Gastrocnemius medialis (tissue), 4 donors: ENCODE measurements at regions not wholly inside any gene's neighbourhood (a gene's known extent, or its start where the extent isn't known, plus 50 kb on each side); places are given as distances from the start of the nearest gene placed in this dataset.

Experiments used
- ATAC-seq, 2 donors: fragments of 150-250 bp; one replicate each; pipeline ENCODE4 v1.9.1; 2016
- DNase-seq, 2 donors: peaks; one replicate each; pipeline ENCODE4 v3.0.0-alpha.2; 2019
- H3K27ac ChIP-seq, 4 donors: fragments of 200-600 bp; sonication (generic); 1 replicate in 1 of 4; 2 replicates in 3 of 4; pipeline ENCODE4 v1.5.1; 2016 to 2018; ENCODE audit warnings: mild to moderate bottlenecking in 2 of 4, moderate library complexity in 1 of 4
- H3K27me3 ChIP-seq, 3 donors: fragments of 200-600 bp; sonication (generic) in 2 of 3; 1 replicate in 1 of 3; 2 replicates in 2 of 3; pipeline versions ENCODE4 v1.5.1 to v1.6.0; 2016 to 2019; ENCODE audit warnings: mild to moderate bottlenecking in 1 of 3, moderate library complexity in 1 of 3
- H3K36me3 ChIP-seq, 2 donors: fragments of 200-600 bp; sonication (generic) in 1 of 2; one replicate each; pipeline ENCODE4 v1.5.1; 2017 to 2018
- H3K4me1 ChIP-seq, 2 donors: fragments of 200-600 bp; sonication (generic) in 1 of 2; one replicate each; pipeline ENCODE4 v1.5.1; 2016 to 2017; ENCODE audit warnings: mild to moderate bottlenecking in 2 of 2
- H3K4me3 ChIP-seq, 4 donors: fragments of 200-600 bp; sonication (generic) in 3 of 4; 1 replicate in 1 of 4; 2 replicates in 3 of 4; pipeline ENCODE4 v1.5.1; 2016 to 2019; ENCODE audit warnings: mild to moderate bottlenecking in 2 of 4
- H3K9me3 ChIP-seq, 3 donors: fragments of 200-600 bp; sonication (generic) in 2 of 3; 1 replicate in 1 of 3; 2 replicates in 2 of 3; pipeline ENCODE4 v1.5.1; 2016 to 2019
- POLR2A ChIP-seq, 2 donors: fragments of 450-650 bp; IDR thresholded peaks; one replicate each; pipeline ENCODE4 v1.6.1; 2017; ENCODE audit warnings: antibody characterized with exemption in 2 of 2, mild to moderate bottlenecking in 2 of 2, moderate library complexity in 2 of 2
- in situ Hi-C, 4 donors: fragments of 200-750 bp; cut with MboI; loops; one replicate each; pipeline versions ENCODE4 v1.15.0 to v1.8.0; 2017; ENCODE audit warnings: low sequenced_read_pairs in 4 of 4
- intact Hi-C: fragments of 100-400 bp; cut with DNase I; formaldehyde crosslinking; loops from one replicate; pipeline ENCODE4 v1.15.1; 2023; ENCODE audit warnings: low total_unique reads
- TF ChIP-seq, protein P1 (sequence below), 5 experiments: fragments of 450-650 bp in 3 of 5; fragments of 200-600 bp in 2 of 5; sonication (generic) in 2 of 5; IDR thresholded peaks in 4 of 5; conservative IDR thresholded peaks in 1 of 5; 1 replicate in 4 of 5; 2 replicates in 1 of 5; pipeline ENCODE4 v1.5.1; 2016 to 2019; ENCODE audit warnings: antibody characterized with exemption in 5 of 5, mild to moderate bottlenecking in 3 of 5, moderate library complexity in 3 of 5

GRCh38 chr9:38333047-38333446 lies 59.5 kb upstream of the ALDH1B1 start:
- intact Hi-C loops (no loop called here), in situ Hi-C loops (no loop called here)
- no peaks in the 10 kb centered on the region for H3K27me3 ChIP-seq
- H3K36me3 ChIP-seq = no peaks in the 10 kb centered on the region
- no peaks in the 10 kb centered on the region for H3K9me3 ChIP-seq
- no peak overlapping the region for H3K27ac ChIP-seq
- H3K4me3 ChIP-seq = no peak overlapping the region
- no peak for ATAC-seq
- DNase-seq = no peak
- TF ChIP-seq, protein P1, sequence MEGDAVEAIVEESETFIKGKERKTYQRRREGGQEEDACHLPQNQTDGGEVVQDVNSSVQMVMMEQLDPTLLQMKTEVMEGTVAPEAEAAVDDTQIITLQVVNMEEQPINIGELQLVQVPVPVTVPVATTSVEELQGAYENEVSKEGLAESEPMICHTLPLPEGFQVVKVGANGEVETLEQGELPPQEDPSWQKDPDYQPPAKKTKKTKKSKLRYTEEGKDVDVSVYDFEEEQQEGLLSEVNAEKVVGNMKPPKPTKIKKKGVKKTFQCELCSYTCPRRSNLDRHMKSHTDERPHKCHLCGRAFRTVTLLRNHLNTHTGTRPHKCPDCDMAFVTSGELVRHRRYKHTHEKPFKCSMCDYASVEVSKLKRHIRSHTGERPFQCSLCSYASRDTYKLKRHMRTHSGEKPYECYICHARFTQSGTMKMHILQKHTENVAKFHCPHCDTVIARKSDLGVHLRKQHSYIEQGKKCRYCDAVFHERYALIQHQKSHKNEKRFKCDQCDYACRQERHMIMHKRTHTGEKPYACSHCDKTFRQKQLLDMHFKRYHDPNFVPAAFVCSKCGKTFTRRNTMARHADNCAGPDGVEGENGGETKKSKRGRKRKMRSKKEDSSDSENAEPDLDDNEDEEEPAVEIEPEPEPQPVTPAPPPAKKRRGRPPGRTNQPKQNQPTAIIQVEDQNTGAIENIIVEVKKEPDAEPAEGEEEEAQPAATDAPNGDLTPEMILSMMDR (IDR thresholded peaks at IDR 0.05 in 4 of 5, conservative IDR thresholded peaks at IDR 0.05 in 1 of 5) = no peak
- no peak for TF ChIP-seq POLR2A (IDR thresholded peaks at IDR 0.05)
- H3K4me1 ChIP-seq = no peaks in the 10 kb centered on the region

DNA sequence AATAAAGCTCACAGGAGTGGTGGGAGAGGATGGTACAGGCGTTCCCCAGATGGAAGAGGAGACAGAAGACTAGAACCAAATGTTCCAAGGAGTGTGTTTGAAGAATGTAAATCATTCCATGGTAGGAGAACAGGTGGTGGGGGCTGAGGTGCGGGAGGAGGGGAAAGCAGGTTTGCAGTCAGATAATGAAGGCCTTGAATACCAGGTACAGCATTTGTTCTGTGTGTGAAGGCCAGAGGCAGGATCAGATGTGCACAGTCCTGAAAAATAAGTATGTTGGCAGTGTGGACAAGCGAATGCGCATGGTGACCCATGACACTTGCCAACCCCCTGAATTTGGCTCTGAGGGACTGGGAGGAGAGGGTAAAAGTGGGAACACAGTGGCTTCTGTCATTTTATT lies 59.9 kb upstream of the ALDH1B1 start:
- no peaks in the 10 kb centered on the region for H3K4me1 ChIP-seq
- H3K9me3 ChIP-seq = no peaks in the 10 kb centered on the region
- TF ChIP-seq, protein P1 (IDR thresholded peaks at IDR 0.05 in 4 of 5, conservative IDR thresholded peaks at IDR 0.05 in 1 of 5) = no peak
- TF ChIP-seq POLR2A (IDR thresholded peaks at IDR 0.05) = no peak
- no peak overlapping the region for H3K4me3 ChIP-seq
- in situ Hi-C loops (no loop called here), intact Hi-C loops (no loop called here)
- ATAC-seq (no peak), DNase-seq (no peak)
- no peaks in the 10 kb centered on the region for H3K27me3 ChIP-seq
- no peak overlapping the region for H3K27ac ChIP-seq
- H3K36me3 ChIP-seq = no peaks in the 10 kb centered on the region

DNA sequence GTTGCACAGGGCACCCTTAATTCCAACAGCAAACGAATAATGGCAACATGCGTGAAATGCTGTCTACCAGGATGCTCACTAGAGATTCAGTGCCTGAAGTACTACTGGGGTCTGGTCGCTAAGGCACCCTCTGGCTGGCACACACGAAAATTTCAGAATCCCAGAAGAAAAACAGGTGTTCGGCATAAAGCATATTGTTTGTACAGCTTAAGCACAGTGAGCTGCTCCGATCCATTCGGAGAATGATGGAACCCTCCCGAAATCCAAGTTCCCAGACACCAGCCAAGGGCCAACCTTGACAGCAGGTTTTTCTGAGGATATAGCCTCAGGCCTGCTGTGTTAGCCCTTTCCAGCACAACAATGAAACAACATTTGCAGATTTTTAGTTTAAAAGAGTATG lies 61.4 kb upstream of the ALDH1B1 start:
- H3K27ac ChIP-seq = no peak overlapping the region

DNA sequence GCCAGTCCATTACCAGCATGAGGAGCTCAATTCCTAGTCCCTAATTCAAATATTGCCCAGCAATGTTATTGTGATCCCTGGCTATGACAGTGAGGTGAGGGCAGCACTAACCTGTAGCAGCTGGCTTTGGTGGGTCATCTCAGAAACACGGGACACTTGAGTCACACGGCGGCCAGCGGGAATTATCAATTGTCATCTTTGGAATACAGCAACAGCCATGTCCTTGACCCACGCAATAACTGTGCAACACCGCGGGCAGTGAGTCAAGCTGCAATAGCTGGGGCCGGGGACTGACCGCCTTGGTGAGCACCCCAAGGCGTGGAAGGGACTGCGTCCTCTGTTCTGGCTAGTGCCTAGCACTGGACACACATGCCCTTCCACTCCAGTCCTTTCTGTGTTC lies 62.5 kb upstream of the ALDH1B1 start:
- intact Hi-C loops = no loop called here
- no peaks in the 10 kb centered on the region for H3K27me3 ChIP-seq
- H3K36me3 ChIP-seq = no peaks in the 10 kb centered on the region
- no peaks in the 10 kb centered on the region for H3K4me1 ChIP-seq
- TF ChIP-seq, protein P1 (IDR thresholded peaks at IDR 0.05 in 4 of 5, conservative IDR thresholded peaks at IDR 0.05 in 1 of 5) = no peak
- TF ChIP-seq POLR2A (IDR thresholded peaks at IDR 0.05) = no peak
- H3K27ac ChIP-seq = no peak overlapping the region
- no peak for DNase-seq
- in situ Hi-C loops = no loop called here
- no peak for ATAC-seq
- H3K4me3 ChIP-seq = no peak overlapping the region
- no peaks in the 10 kb centered on the region for H3K9me3 ChIP-seq

More for the DNA sequence above, 61.4 kb upstream of the ALDH1B1 start:
- H3K4me1 ChIP-seq = no peaks in the 10 kb centered on the region
- H3K36me3 ChIP-seq = no peaks in the 10 kb centered on the region
- H3K27me3 ChIP-seq = no peaks in the 10 kb centered on the region
- no peak for TF ChIP-seq POLR2A (IDR thresholded peaks at IDR 0.05)
- TF ChIP-seq, protein P1 (IDR thresholded peaks at IDR 0.05 in 4 of 5, conservative IDR thresholded peaks at IDR 0.05 in 1 of 5) = no peak
- H3K9me3 ChIP-seq = no peaks in the 10 kb centered on the region
- no peak overlapping the region for H3K4me3 ChIP-seq
- DNase-seq = no peak
- in situ Hi-C loops = no loop called here
- intact Hi-C loops = no loop called here
- no peak for ATAC-seq

GRCh38 chr9:38328765-38329164 lies 63.7 kb upstream of the ALDH1B1 start:
- no peak for TF ChIP-seq POLR2A (IDR thresholded peaks at IDR 0.05)
- TF ChIP-seq, protein P1 (IDR thresholded peaks at IDR 0.05 in 4 of 5, conservative IDR thresholded peaks at IDR 0.05 in 1 of 5) = no peak
- H3K27me3 ChIP-seq = no peaks in the 10 kb centered on the region
- no peaks in the 10 kb centered on the region for H3K36me3 ChIP-seq
- H3K4me3 ChIP-seq = no peak overlapping the region
- in situ Hi-C loops = no loop called here
- H3K4me1 ChIP-seq = no peaks in the 10 kb centered on the region
- no peaks in the 10 kb centered on the region for H3K9me3 ChIP-seq
- H3K27ac ChIP-seq = no peak overlapping the region
- DNase-seq (no peak), ATAC-seq (no peak)
- intact Hi-C loops = no loop called here
